Muscle of leg (tissue), 3 donors: ENCODE measurements at regions not wholly inside any gene's neighbourhood (a gene's known extent, or its start where the extent isn't known, plus 50 kb on each side); places are given as distances from the start of the nearest gene placed in this dataset.

Experiments
- DNase-seq: peaks from one replicate; pipeline ENCODE4 v3.0.0; 2013
- H3K27ac ChIP-seq: one replicate; pipeline ENCODE4 v1.5.1; 2013; ENCODE audit warnings: mild to moderate bottlenecking, low read length, control low read depth
- H3K27me3 ChIP-seq: one replicate; pipeline ENCODE4 v1.6.1; 2013; ENCODE audit warnings: low read length; ENCODE audit not compliant: control insufficient read depth, insufficient read depth
- H3K36me3 ChIP-seq: one replicate; pipeline ENCODE4 v1.6.1; 2013; ENCODE audit warnings: low read length; ENCODE audit not compliant: control insufficient read depth, insufficient read depth
- H3K4me1 ChIP-seq: one replicate; pipeline ENCODE4 v1.6.1; 2013; ENCODE audit warnings: low read length; ENCODE audit not compliant: control insufficient read depth, insufficient read depth
- H3K4me3 ChIP-seq: one replicate; pipeline ENCODE4 v1.5.1; 2013; ENCODE audit warnings: low read length, control low read depth
- H3K9me3 ChIP-seq: replicated peaks from 2 replicates; pipeline ENCODE4 v1.6.1; 2013; ENCODE audit warnings: low read depth, low read length; ENCODE audit not compliant: control insufficient read depth
- WGBS: methylation state at CpG from one replicate; pipeline ENCODE4 v1.1.5; 2013; ENCODE audit warnings: missing lambda C conversion rate; ENCODE audit not compliant: insufficient coverage; 5-methylcytosine and 5-hydroxymethylcytosine counted together

GRCh38 chr20:17026346-17026745 lies 200.5 kb upstream of the PCSK2 start:
- DNase-seq: no peak
- 68% methylated on average over 2 of the region's 2 CpGs for WGBS
- Histone ChIP-seq H3K27ac (no peak overlapping the region), H3K4me1 (no peaks in the 10 kb centered on the region), H3K9me3 (no peaks in the 10 kb centered on the region), H3K4me3 (no peak overlapping the region), H3K36me3 (no peaks in the 10 kb centered on the region), H3K27me3 (no peaks in the 10 kb centered on the region)

- no peaks in the 10 kb centered on the region for H3K36me3 ChIP-seq
- no CpG with 5 or more reads among the region's 4 CpGs for WGBS
- no peak overlapping the region for H3K4me3 ChIP-seq
- no peak overlapping the region for H3K27ac ChIP-seq
- no peak for DNase-seq
- H3K9me3 ChIP-seq: no peaks in the 10 kb centered on the region
- no peaks in the 10 kb centered on the region for H3K27me3 ChIP-seq
- H3K4me1 ChIP-seq: no peaks in the 10 kb centered on the region
Observed at GRCh38 chr20:17029698-17030097, 197.1 kb upstream of the PCSK2 start.

GRCh38 chr20:17036541-17036940 lies 190.3 kb upstream of the PCSK2 start:
- no peak overlapping the region for H3K27ac ChIP-seq
- H3K4me3 ChIP-seq: no peak overlapping the region
- DNase-seq: no peak
- no CpG with 5 or more reads among the region's 1 CpG for WGBS
- H3K4me1 ChIP-seq: no peaks in the 10 kb centered on the region
- H3K36me3 ChIP-seq: no peaks in the 10 kb centered on the region
- H3K9me3 ChIP-seq: no peaks in the 10 kb centered on the region
- H3K27me3 ChIP-seq: no peaks in the 10 kb centered on the region

- WGBS: 88% methylated on average over 1 of the region's 1 CpG
Observed at GRCh38 chr20:17042122-17042521, 184.7 kb upstream of the PCSK2 start.

GRCh38 chr20:17043323-17043722 lies 183.5 kb upstream of the PCSK2 start:
- no peak overlapping the region for H3K27ac ChIP-seq
- no peak overlapping the region for H3K4me3 ChIP-seq
- H3K4me1 ChIP-seq: no peaks in the 10 kb centered on the region
- no peak for DNase-seq
- no peaks in the 10 kb centered on the region for H3K36me3 ChIP-seq
- no peaks in the 10 kb centered on the region for H3K27me3 ChIP-seq
- no CpG with 5 or more reads among the region's 5 CpGs for WGBS
- no peaks in the 10 kb centered on the region for H3K9me3 ChIP-seq

More at GRCh38 chr20:17042122-17042521, 184.7 kb upstream of the PCSK2 start:
- Histone ChIP-seq H3K4me1 (no peaks in the 10 kb centered on the region), H3K27ac (no peak overlapping the region), H3K9me3 (no peaks in the 10 kb centered on the region), H3K27me3 (no peaks in the 10 kb centered on the region), H3K4me3 (no peak overlapping the region), H3K36me3 (no peaks in the 10 kb centered on the region)
- DNase-seq: no peak

GRCh38 chr20:17044891-17045290 lies 181.9 kb upstream of the PCSK2 start:
- H3K9me3 ChIP-seq: no peaks in the 10 kb centered on the region
- H3K27me3 ChIP-seq: no peaks in the 10 kb centered on the region
- no peaks in the 10 kb centered on the region for H3K36me3 ChIP-seq
- WGBS: 57% methylated on average over 2 of the region's 3 CpGs
- H3K4me3 ChIP-seq: no peak overlapping the region
- peak; percentile 18 for DNase-seq
- no peaks in the 10 kb centered on the region for H3K4me1 ChIP-seq
- H3K27ac ChIP-seq: no peak overlapping the region

- H3K4me3 ChIP-seq: no peak overlapping the region
- H3K27ac ChIP-seq: no peak overlapping the region
- H3K36me3 ChIP-seq: no peaks in the 10 kb centered on the region
- H3K9me3 ChIP-seq: no peaks in the 10 kb centered on the region
- DNase-seq: no peak
- H3K4me1 ChIP-seq: no peaks in the 10 kb centered on the region
- H3K27me3 ChIP-seq: no peaks in the 10 kb centered on the region
- 73% methylated on average over 7 of the region's 7 CpGs for WGBS
Observed at GRCh38 chr20:17059465-17059864, 167.4 kb upstream of the PCSK2 start.

GRCh38 chr20:17061715-17062114 lies 165.1 kb upstream of the PCSK2 start:
- Histone ChIP-seq H3K4me1 (no peaks in the 10 kb centered on the region), H3K27ac (no peak overlapping the region), H3K36me3 (no peaks in the 10 kb centered on the region), H3K27me3 (no peaks in the 10 kb centered on the region), H3K9me3 (no peaks in the 10 kb centered on the region), H3K4me3 (no peak overlapping the region)
- DNase-seq: no peak
- WGBS: 43% methylated on average over 1 of the region's 2 CpGs

- Histone ChIP-seq H3K36me3 (no peaks in the 10 kb centered on the region), H3K27me3 (no peaks in the 10 kb centered on the region), H3K9me3 (no peaks in the 10 kb centered on the region), H3K4me3 (no peak overlapping the region), H3K4me1 (no peaks in the 10 kb centered on the region), H3K27ac (no peak overlapping the region)
- DNase-seq: no peak
- no CpG with 5 or more reads among the region's 1 CpG for WGBS
Observed at GRCh38 chr20:17062712-17063111, 164.1 kb upstream of the PCSK2 start.

- H3K4me1 ChIP-seq: no peaks in the 10 kb centered on the region
- no peaks in the 10 kb centered on the region for H3K27me3 ChIP-seq
- no peak overlapping the region for H3K4me3 ChIP-seq
- no peaks in the 10 kb centered on the region for H3K9me3 ChIP-seq
- WGBS: 40% methylated on average over 1 of the region's 3 CpGs
- no peaks in the 10 kb centered on the region for H3K36me3 ChIP-seq
- no peak for DNase-seq
- H3K27ac ChIP-seq: no peak overlapping the region
Observed at GRCh38 chr20:17066902-17067301, 159.9 kb upstream of the PCSK2 start.

- H3K9me3 ChIP-seq: no peaks in the 10 kb centered on the region
- H3K27me3 ChIP-seq: no peaks in the 10 kb centered on the region
- H3K27ac ChIP-seq: no peak overlapping the region
- no peaks in the 10 kb centered on the region for H3K4me1 ChIP-seq
- H3K36me3 ChIP-seq: no peaks in the 10 kb centered on the region
- WGBS: 20% methylated on average over 1 of the region's 4 CpGs
- no peak for DNase-seq
- H3K4me3 ChIP-seq: no peak overlapping the region
Observed at GRCh38 chr20:17068084-17068711, 158.6 kb upstream of the PCSK2 start.
